AG04450 (cell line): ENCODE measurements at regions not wholly inside any gene's neighbourhood (a gene's known extent, or its start where the extent isn't known, plus 50 kb on each side); places are given as distances from the start of the nearest gene placed in this dataset.

Experiments
- CTCF ChIA-PET: fragments of 300-600, 350-600 bp; formaldehyde crosslinking; extraction: SDS; loops from one replicate; lab custom pipeline; 2022; ENCODE audit warnings: antibody characterized with exemption, inconsistent platforms; lab: Charles Lee
- POLR2A ChIA-PET: fragments of 350-600 bp; formaldehyde crosslinking; extraction: SDS; loops from one replicate; lab custom pipeline; 2021; ENCODE audit warnings: antibody characterized with exemption, inconsistent platforms; lab: Yijun Ruan, JAX
- DNase-seq: peaks from one replicate; pipeline ENCODE4 v3.0.0-alpha.2; 2011; ENCODE audit warnings: low read depth, low spot score
- H3K27ac ChIP-seq: one replicate; pipeline ENCODE4 v1.5.1; 2012; ENCODE audit warnings: low read depth, low read length, control low read depth
- H3K27me3 ChIP-seq: one replicate; pipeline ENCODE4 v1.6.0; 2012; ENCODE audit warnings: low read length; ENCODE audit not compliant: control insufficient read depth, insufficient read depth
- H3K4me3 ChIP-seq: 2 replicates; pipeline ENCODE4 v1.5.1; 2011; ENCODE audit warnings: mild to moderate bottlenecking, low read depth, low read length, control low read depth
- H3K9me3 ChIP-seq: 2 replicates; pipeline ENCODE4 v1.5.1; 2012; ENCODE audit warnings: low read length; ENCODE audit not compliant: control insufficient read depth, insufficient read depth
- TF ChIP-seq, protein P1 (sequence below): IDR thresholded peaks from 2 replicates; pipeline ENCODE4 v1.5.1; 2011; ENCODE audit warnings: low read depth, low read length, control low read depth, inconsistent platforms

GRCh38 chr3:160078533-160078932, 89.9 kb downstream of the IL12A start:
- Histone ChIP-seq H3K27ac (no peak overlapping the region), H3K4me3 (no peak overlapping the region), H3K27me3 (no peaks in the 10 kb centered on the region), H3K9me3 (no peaks in the 10 kb centered on the region)
- TF ChIP-seq, protein P1, sequence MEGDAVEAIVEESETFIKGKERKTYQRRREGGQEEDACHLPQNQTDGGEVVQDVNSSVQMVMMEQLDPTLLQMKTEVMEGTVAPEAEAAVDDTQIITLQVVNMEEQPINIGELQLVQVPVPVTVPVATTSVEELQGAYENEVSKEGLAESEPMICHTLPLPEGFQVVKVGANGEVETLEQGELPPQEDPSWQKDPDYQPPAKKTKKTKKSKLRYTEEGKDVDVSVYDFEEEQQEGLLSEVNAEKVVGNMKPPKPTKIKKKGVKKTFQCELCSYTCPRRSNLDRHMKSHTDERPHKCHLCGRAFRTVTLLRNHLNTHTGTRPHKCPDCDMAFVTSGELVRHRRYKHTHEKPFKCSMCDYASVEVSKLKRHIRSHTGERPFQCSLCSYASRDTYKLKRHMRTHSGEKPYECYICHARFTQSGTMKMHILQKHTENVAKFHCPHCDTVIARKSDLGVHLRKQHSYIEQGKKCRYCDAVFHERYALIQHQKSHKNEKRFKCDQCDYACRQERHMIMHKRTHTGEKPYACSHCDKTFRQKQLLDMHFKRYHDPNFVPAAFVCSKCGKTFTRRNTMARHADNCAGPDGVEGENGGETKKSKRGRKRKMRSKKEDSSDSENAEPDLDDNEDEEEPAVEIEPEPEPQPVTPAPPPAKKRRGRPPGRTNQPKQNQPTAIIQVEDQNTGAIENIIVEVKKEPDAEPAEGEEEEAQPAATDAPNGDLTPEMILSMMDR, result no peak
- CTCF ChIA-PET, result interaction anchor here (0.6 to 0.7 kb wide), 2 partner anchors 46 to 86 kb away, joined by 3 to 5 read pairs; no protein-coding TSS in a partner anchor
- POLR2A ChIA-PET, result no interaction called here
- no peak for DNase-seq

GRCh38 chr3:160081958-160082533, 93.4 kb downstream of the IL12A start:
- H3K4me3 ChIP-seq, result no peak overlapping the region
- no peaks in the 10 kb centered on the region for H3K27me3 ChIP-seq
- TF ChIP-seq, protein P1, result no peak
- ChIA-PET CTCF (no interaction called here), POLR2A (no interaction called here)
- no peaks in the 10 kb centered on the region for H3K9me3 ChIP-seq
- no peak overlapping the region for H3K27ac ChIP-seq
- no peak for DNase-seq

DNA sequence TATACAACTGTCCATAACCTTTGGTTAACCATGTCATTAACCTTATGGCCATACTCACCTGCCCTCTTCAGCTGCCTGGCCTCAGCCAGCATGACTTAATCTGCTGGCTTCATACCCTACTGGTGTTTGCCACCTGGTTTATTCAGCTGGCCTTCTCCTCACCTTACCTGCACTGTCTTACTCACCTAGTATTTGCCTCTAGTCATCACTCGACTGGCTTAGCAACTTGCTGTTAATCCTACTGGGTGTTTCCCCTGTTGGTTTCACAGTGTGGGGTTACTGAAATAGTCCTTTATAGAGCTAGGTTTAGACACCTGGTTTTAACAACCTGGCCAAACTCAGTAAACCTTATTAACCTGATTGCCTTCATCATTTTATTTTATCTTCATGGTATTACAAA, 96.4 kb downstream of the IL12A start:
- CTCF ChIA-PET, result no interaction called here
- no peaks in the 10 kb centered on the region for H3K9me3 ChIP-seq
- TF ChIP-seq, protein P1, result no peak

GRCh38 chr3:160088492-160089137, 100.0 kb downstream of the IL12A start:
- ChIA-PET CTCF (no interaction called here), POLR2A (no interaction called here)
- TF ChIP-seq, protein P1, result no peak
- DNase-seq, result no peak
- Histone ChIP-seq H3K27ac (no peak overlapping the region), H3K27me3 (no peaks in the 10 kb centered on the region), H3K9me3 (no peaks in the 10 kb centered on the region), H3K4me3 (no peak overlapping the region)

More for the DNA sequence above, 96.4 kb downstream of the IL12A start:
- H3K27ac ChIP-seq, result no peak overlapping the region
- POLR2A ChIA-PET, result no interaction called here
- no peaks in the 10 kb centered on the region for H3K27me3 ChIP-seq
- H3K4me3 ChIP-seq, result no peak overlapping the region
- DNase-seq, result no peak

DNA sequence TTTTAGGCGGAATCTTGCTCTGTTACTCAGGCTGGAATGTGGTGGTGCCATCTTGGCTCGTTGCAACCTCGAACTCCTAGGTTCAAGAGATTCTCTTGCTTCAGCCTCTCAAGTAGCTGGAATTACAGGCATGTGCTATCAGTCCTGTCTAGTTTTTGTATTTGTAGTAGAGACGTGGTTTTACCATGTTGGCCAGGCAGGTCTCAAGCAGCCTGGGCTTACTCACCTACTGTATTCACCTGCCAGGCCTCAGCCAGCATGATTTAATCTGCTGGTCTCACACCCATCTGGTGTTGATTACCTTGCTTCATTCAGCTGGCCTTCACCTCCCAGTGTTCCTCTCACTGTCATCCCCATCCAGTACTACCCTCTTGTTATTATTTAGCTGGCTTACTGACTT, 102.0 kb downstream of the IL12A start:
- no peak for DNase-seq
- H3K4me3 ChIP-seq, result no peak overlapping the region
- no peak overlapping the region for H3K27ac ChIP-seq
- H3K27me3 ChIP-seq, result no peaks in the 10 kb centered on the region
- ChIA-PET POLR2A (no interaction called here), CTCF (no interaction called here)
- no peaks in the 10 kb centered on the region for H3K9me3 ChIP-seq
- TF ChIP-seq, protein P1, result no peak
